ENCODE measurements at regions not wholly inside any gene's neighbourhood (a gene's known extent, or its start where the extent isn't known, plus 50 kb on each side); places are given as distances from the start of the nearest gene placed in this dataset.

- no peak for TF ChIP-seq FOXA2 (IDR thresholded peaks at IDR 0.05)
These were observed 876.5 kb upstream of the INTU start (continued) for GRCh38 chr4:126756050-126756829.

- Histone ChIP-seq H3K4me1 (ENCODE audit: control insufficient read depth in 4 of 4, insufficient read depth in 4 of 4, low read length in 3 of 4) (no peaks in the 10 kb centered on the region), H3K27me3 (ENCODE audit: control insufficient read depth in 4 of 4, insufficient read depth in 4 of 4, low read length in 3 of 4) (no peaks in the 10 kb centered on the region), H3K4me3 (ENCODE audit: low read depth in 1 of 3, low read length in 3 of 3) (no peak overlapping the region), H3K9me3 (ENCODE audit: control insufficient read depth in 4 of 4, low read length in 3 of 4) (no peaks in the 10 kb centered on the region), H3K36me3 (ENCODE audit: control insufficient read depth in 4 of 4, insufficient read depth in 3 of 4, low read depth in 1 of 4, low read length in 3 of 4) (no peaks in the 10 kb centered on the region), H3K9ac (ENCODE audit: low read depth in 1 of 2, low read length in 2 of 2) (no peak overlapping the region), H3K27ac (ENCODE audit: low read depth in 1 of 2, low read length in 2 of 2) (no peak overlapping the region)
- no peak for DNase-seq (ENCODE audit: low spot score)
- no peak for TF ChIP-seq NR2F2 (IDR thresholded peaks at IDR 0.05)
- no peak for TF ChIP-seq YY1 (IDR thresholded peaks at IDR 0.05)
- no peak for TF ChIP-seq CTCF (IDR thresholded peaks at IDR 0.05; ENCODE audit: low read depth, low read length, missing input control)
- TF ChIP-seq REST (IDR thresholded peaks at IDR 0.05), result no peak
- 94% methylated on average over 1 of the region's 1 CpG for WGBS
These were observed 875.5 kb upstream of the INTU start for GRCh38 chr4:126757219-126757618.

GRCh38 chr4:126758493-126758892 lies 874.3 kb upstream of the INTU start:
- Histone ChIP-seq H3K4me3 (ENCODE audit: low read depth in 1 of 3, low read length in 3 of 3) (no peak overlapping the region), H3K36me3 (ENCODE audit: control insufficient read depth in 4 of 4, insufficient read depth in 3 of 4, low read depth in 1 of 4, low read length in 3 of 4) (no peaks in the 10 kb centered on the region), H3K4me1 (ENCODE audit: control insufficient read depth in 4 of 4, insufficient read depth in 4 of 4, low read length in 3 of 4) (no peaks in the 10 kb centered on the region), H3K27ac (ENCODE audit: low read depth in 1 of 2, low read length in 2 of 2) (no peak overlapping the region), H3K27me3 (ENCODE audit: control insufficient read depth in 4 of 4, insufficient read depth in 4 of 4, low read length in 3 of 4) (no peaks in the 10 kb centered on the region), H3K9me3 (ENCODE audit: control insufficient read depth in 4 of 4, low read length in 3 of 4) (no peaks in the 10 kb centered on the region), H3K9ac (ENCODE audit: low read depth in 1 of 2, low read length in 2 of 2) (no peak overlapping the region)
- no peak for DNase-seq (ENCODE audit: low spot score)
- 19% methylated on average over 2 of the region's 2 CpGs for WGBS
- TF ChIP-seq TAF1 (conservative IDR thresholded peaks at IDR 0.05) (no peak), EGR1 (IDR thresholded peaks at IDR 0.05; ENCODE audit: low read depth in 2 of 2) (no peak), NR2F2 (IDR thresholded peaks at IDR 0.05) (no peak), SP1 (IDR thresholded peaks at IDR 0.05) (no peak), YY1 (IDR thresholded peaks at IDR 0.05) (no peak), ZBTB33 (IDR thresholded peaks at IDR 0.05) (no peak), HNF4A (conservative IDR thresholded peaks at IDR 0.05) (no peak), JUND (IDR thresholded peaks at IDR 0.05) (no peak), HNF4G (IDR thresholded peaks at IDR 0.05) (no peak), FOXA1 (IDR thresholded peaks at IDR 0.05) (no peak), RAD21 (IDR thresholded peaks at IDR 0.05) (no peak), GABPA (IDR thresholded peaks at IDR 0.05 in 1 of 2, conservative IDR thresholded peaks at IDR 0.05 in 1 of 2) (no peak)
